ENCODE measurements at regions not wholly inside any gene's neighbourhood (a gene's known extent, or its start where the extent isn't known, plus 50 kb on each side); places are given as distances from the start of the nearest gene placed in this dataset.

DNA sequence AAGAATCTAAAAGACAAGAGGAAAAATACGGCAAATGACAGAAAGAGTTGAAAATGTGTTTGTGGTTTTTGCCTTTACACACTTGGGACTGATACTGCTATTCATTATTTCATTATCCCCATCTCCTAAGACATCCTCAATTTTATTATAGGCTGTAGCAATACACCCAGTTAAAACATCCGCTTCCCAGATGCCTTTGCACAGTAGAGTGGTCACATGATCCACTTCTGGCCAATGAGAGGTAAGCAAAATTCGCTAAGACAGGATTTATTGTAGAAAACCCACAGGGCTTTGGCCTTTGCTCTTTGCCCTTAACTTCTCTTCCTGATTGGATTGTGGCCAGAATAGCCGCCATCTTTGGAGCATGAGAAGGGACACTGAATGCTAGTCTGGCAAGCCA is 53.2 kb upstream of the BOC start:
- TF ChIP-seq, protein P1, sequence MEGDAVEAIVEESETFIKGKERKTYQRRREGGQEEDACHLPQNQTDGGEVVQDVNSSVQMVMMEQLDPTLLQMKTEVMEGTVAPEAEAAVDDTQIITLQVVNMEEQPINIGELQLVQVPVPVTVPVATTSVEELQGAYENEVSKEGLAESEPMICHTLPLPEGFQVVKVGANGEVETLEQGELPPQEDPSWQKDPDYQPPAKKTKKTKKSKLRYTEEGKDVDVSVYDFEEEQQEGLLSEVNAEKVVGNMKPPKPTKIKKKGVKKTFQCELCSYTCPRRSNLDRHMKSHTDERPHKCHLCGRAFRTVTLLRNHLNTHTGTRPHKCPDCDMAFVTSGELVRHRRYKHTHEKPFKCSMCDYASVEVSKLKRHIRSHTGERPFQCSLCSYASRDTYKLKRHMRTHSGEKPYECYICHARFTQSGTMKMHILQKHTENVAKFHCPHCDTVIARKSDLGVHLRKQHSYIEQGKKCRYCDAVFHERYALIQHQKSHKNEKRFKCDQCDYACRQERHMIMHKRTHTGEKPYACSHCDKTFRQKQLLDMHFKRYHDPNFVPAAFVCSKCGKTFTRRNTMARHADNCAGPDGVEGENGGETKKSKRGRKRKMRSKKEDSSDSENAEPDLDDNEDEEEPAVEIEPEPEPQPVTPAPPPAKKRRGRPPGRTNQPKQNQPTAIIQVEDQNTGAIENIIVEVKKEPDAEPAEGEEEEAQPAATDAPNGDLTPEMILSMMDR (IDR thresholded peaks at IDR 0.05) = no peak
- no peak for TF ChIP-seq ZFX (IDR thresholded peaks at IDR 0.05; ENCODE audit: borderline replicate concordance)
